GM12878 (cell line): ENCODE measurements at regions not wholly inside any gene's neighbourhood (a gene's known extent, or its start where the extent isn't known, plus 50 kb on each side); places are given as distances from the start of the nearest gene placed in this dataset.

Experiments
- ATAC-seq: fragments of 200-7000 bp; cut with Tn5 transposase; 3 replicates; pipeline ENCODE4 v1.9.1; 2020; ENCODE audit warnings: mild to moderate bottlenecking, moderate library complexity
- BruUV-seq: library from RNA; stranded (reverse); fragments of 400-500 nt; replicated peaks from 2 replicates; lab custom pipeline; 2021; lab: Mats Ljungman, UMichigan
- CTCF ChIA-PET: fragments of 300-600 bp; sonication (Branson Sonifier 250); formaldehyde crosslinking; extraction: SDS; loops from one replicate; lab custom pipeline; 2021; ENCODE audit warnings: inconsistent platforms; lab: Yijun Ruan, JAX
- POLR2A ChIA-PET: fragments of 350-600 bp; formaldehyde crosslinking; extraction: SDS; loops from one replicate; lab custom pipeline; 2021; ENCODE audit warnings: inconsistent platforms; lab: Charles Lee
- RAD21 ChIA-PET: fragments of 300-600 bp; sonication (Branson Sonifier 250); formaldehyde crosslinking; loops from one replicate; lab custom pipeline; 2023; ENCODE audit warnings: antibody characterized with exemption; ENCODE audit not compliant: unreplicated experiment; lab: Charles Lee
- SMC1A ChIA-PET: fragments of 300-600 bp; sonication (Branson Sonifier 250); formaldehyde crosslinking; loops from one replicate; lab custom pipeline; 2023; ENCODE audit not compliant: unreplicated experiment, uncharacterized antibody; lab: Charles Lee
- DNase-seq: peaks from one replicate; pipeline ENCODE4 v3.0.0-alpha.2; 2011; ENCODE audit warnings: low read depth, low spot score
- FAIRE-seq: peaks from 3 replicates; lab custom pipeline; 2011; peaks lifted over from hg19 to GRCh38; lab: Jason Lieb, UNC
- H2AFZ ChIP-seq: 2 replicates; pipeline ENCODE4 v1.6.0; 2011; ENCODE audit warnings: low read depth, low read length, control low read depth; ENCODE audit not compliant: control insufficient read depth
- H3K27ac ChIP-seq: 2 replicates; pipeline ENCODE4 v1.5.1; 2011; ENCODE audit warnings: control low read depth; ENCODE audit not compliant: control insufficient read depth, insufficient read depth
- H3K27me3 ChIP-seq, 2 experiments: replicated peaks in 1 of 2; 2 replicates each; pipeline versions ENCODE4 v1.6.0 to v1.6.1; 2011; ENCODE audit warnings: low read length in 1 of 2; ENCODE audit not compliant: control insufficient read depth in 2 of 2, insufficient read depth in 2 of 2
- H3K36me3 ChIP-seq, 2 experiments: 2 replicates each; pipeline ENCODE4 v1.5.1; 2011; ENCODE audit warnings: low read length in 1 of 2; ENCODE audit not compliant: control insufficient read depth in 2 of 2, insufficient read depth in 2 of 2
- H3K4me1 ChIP-seq: 2 replicates; pipeline ENCODE4 v1.6.1; 2011; ENCODE audit warnings: mild to moderate bottlenecking, low read length, moderate library complexity, mixed read lengths; ENCODE audit not compliant: control insufficient read depth, insufficient read depth
- H3K4me2 ChIP-seq: 2 replicates; pipeline ENCODE4 v1.6.0; 2011; ENCODE audit warnings: control low read depth; ENCODE audit not compliant: control insufficient read depth, insufficient read depth
- H3K4me3 ChIP-seq: fragments of 200-600 bp; sonication (generic); 2 replicates; pipeline ENCODE4 v1.5.1; 2016
- H3K79me2 ChIP-seq: 2 replicates; pipeline ENCODE4 v1.6.0; 2011; ENCODE audit warnings: low read length; ENCODE audit not compliant: control insufficient read depth, insufficient read depth
- H3K9ac ChIP-seq: 2 replicates; pipeline ENCODE4 v1.8.0; 2011; ENCODE audit warnings: low read length, control low read depth, mixed read lengths; ENCODE audit not compliant: control insufficient read depth, insufficient read depth
- H3K9me3 ChIP-seq: replicated peaks from 3 replicates; pipeline ENCODE4 v1.5.1; 2011; ENCODE audit warnings: mild to moderate bottlenecking, low read length; ENCODE audit not compliant: control insufficient read depth, insufficient read depth
- H4K20me1 ChIP-seq: 2 replicates; pipeline ENCODE4 v1.6.0; 2011; ENCODE audit not compliant: control insufficient read depth, insufficient read depth
- ATF7 ChIP-seq: fragments of 450-650 bp; IDR thresholded peaks from 2 replicates; pipeline ENCODE4 v1.6.1; 2016; ENCODE audit warnings: low read depth, mild to moderate bottlenecking
- EGR1 ChIP-seq, 2 experiments: IDR thresholded peaks; 1 replicate in 1 of 2; 2 replicates in 1 of 2; pipeline ENCODE4 v1.6.1; 2011 to 2012; ENCODE audit warnings: low read depth in 2 of 2, low read length in 2 of 2, borderline replicate concordance in 1 of 2, mild to moderate bottlenecking in 1 of 2, moderate library complexity in 1 of 2
- HDGF ChIP-seq: fragments of 450-650 bp; IDR thresholded peaks from 2 replicates; pipeline ENCODE4 v1.6.1; 2016; ENCODE audit warnings: antibody characterized with exemption
- MTA3 ChIP-seq: IDR thresholded peaks from 2 replicates; pipeline ENCODE4 v1.6.1; 2012; ENCODE audit warnings: low read length, inconsistent platforms, borderline replicate concordance
- NFIC ChIP-seq: IDR thresholded peaks from 2 replicates; pipeline ENCODE4 v1.6.1; 2012; ENCODE audit warnings: low read depth, mild to moderate bottlenecking, inconsistent platforms, low read length, moderate library complexity
- NR2F1 ChIP-seq: fragments of 450-650 bp; conservative IDR thresholded peaks from 2 replicates; pipeline ENCODE4 v1.6.1; 2017; ENCODE audit warnings: mild to moderate bottlenecking
- POLR2A ChIP-seq: IDR thresholded peaks from 2 replicates; pipeline ENCODE4 v1.6.1; 2011; ENCODE audit warnings: low read depth, mild to moderate bottlenecking, low read length
- SPI1 ChIP-seq: IDR thresholded peaks from 2 replicates; pipeline ENCODE4 v1.6.1; 2011; ENCODE audit warnings: low read depth, mild to moderate bottlenecking, low read length, moderate library complexity, borderline replicate concordance; ENCODE audit not compliant: insufficient read depth
- SUZ12 ChIP-seq: fragments of 200-600 bp; sonication (generic); IDR thresholded peaks from one replicate; pipeline ENCODE4 v1.6.1; 2018; ENCODE audit warnings: antibody characterized with exemption, mild to moderate bottlenecking; ENCODE audit not compliant: unreplicated experiment
- TCF3 ChIP-seq: IDR thresholded peaks from 2 replicates; pipeline ENCODE4 v1.6.1; 2012; ENCODE audit warnings: low read depth, mild to moderate bottlenecking, low read length, borderline replicate concordance; ENCODE audit not compliant: insufficient read depth
- ZNF207 ChIP-seq: fragments of 450-650 bp; IDR thresholded peaks from 2 replicates; pipeline ENCODE4 v1.6.1; 2014; ENCODE audit warnings: antibody characterized with exemption, mild to moderate bottlenecking, borderline replicate concordance
- WGBS: methylation state at CpG from one replicate; pipeline ENCODE4 v1.1.6; 2016; ENCODE audit warnings: low lambda C conversion rate; ENCODE audit not compliant: insufficient replicate concordance, insufficient coverage; ENCODE audit errors: missing lambda C conversion rate; 5-methylcytosine and 5-hydroxymethylcytosine counted together
- in situ Hi-C: fragments of 300-500 bp; cut with MboI; formaldehyde crosslinking; loops from 9 replicates; pipeline ENCODE4 v1.14.3; 2018; ENCODE audit warnings: mixed read lengths
- intact Hi-C: fragments of 100-400 bp; cut with micrococcal nuclease; formaldehyde crosslinking; loops from one replicate; pipeline ENCODE4 v1.14.2; 2022; ENCODE audit not compliant: unreplicated experiment
- TF ChIP-seq, protein P1 (sequence below): IDR thresholded peaks from 2 replicates; pipeline ENCODE4 v1.6.1; 2012; ENCODE audit warnings: improper control_type of control experiment, low read depth, low read length; ENCODE audit not compliant: insufficient replicate concordance
- TF ChIP-seq, protein P2 (sequence below): IDR thresholded peaks from 2 replicates; pipeline ENCODE4 v1.6.1; 2012; ENCODE audit warnings: low read depth, low read length, improper control_type of control experiment
- TF ChIP-seq, protein P3 (sequence below): IDR thresholded peaks from 2 replicates; pipeline ENCODE4 v1.6.1; 2011; ENCODE audit warnings: borderline replicate concordance, low read depth, mild to moderate bottlenecking, moderate library complexity, mixed read lengths, low read length; ENCODE audit not compliant: insufficient read depth; ENCODE audit errors: extremely low read length
- TF ChIP-seq, protein P4 (sequence below): fragments of 450-650 bp; conservative IDR thresholded peaks from 2 replicates; pipeline ENCODE4 v1.6.1; 2017; ENCODE audit warnings: mild to moderate bottlenecking, moderate library complexity

DNA sequence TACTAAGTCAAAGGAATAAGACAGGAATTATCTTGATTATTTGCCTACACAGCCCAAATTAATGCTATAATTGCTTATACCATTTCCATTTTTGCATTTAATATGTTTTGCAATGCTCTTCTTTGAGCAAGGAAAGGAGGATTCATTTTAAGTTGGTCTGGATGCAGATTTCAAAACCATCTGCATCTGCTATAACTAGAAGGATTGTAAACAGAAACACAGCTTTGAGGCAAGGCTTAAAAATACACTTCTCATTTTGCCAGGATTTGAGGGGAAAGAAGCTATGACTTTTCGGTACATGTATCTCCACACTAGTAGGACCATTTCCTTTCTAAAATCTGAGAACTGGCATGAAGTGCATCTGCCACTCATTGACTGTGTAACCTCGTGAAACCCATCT, 95.9 kb upstream of the MTNR1B start (continued):
- TF ChIP-seq, protein P1, sequence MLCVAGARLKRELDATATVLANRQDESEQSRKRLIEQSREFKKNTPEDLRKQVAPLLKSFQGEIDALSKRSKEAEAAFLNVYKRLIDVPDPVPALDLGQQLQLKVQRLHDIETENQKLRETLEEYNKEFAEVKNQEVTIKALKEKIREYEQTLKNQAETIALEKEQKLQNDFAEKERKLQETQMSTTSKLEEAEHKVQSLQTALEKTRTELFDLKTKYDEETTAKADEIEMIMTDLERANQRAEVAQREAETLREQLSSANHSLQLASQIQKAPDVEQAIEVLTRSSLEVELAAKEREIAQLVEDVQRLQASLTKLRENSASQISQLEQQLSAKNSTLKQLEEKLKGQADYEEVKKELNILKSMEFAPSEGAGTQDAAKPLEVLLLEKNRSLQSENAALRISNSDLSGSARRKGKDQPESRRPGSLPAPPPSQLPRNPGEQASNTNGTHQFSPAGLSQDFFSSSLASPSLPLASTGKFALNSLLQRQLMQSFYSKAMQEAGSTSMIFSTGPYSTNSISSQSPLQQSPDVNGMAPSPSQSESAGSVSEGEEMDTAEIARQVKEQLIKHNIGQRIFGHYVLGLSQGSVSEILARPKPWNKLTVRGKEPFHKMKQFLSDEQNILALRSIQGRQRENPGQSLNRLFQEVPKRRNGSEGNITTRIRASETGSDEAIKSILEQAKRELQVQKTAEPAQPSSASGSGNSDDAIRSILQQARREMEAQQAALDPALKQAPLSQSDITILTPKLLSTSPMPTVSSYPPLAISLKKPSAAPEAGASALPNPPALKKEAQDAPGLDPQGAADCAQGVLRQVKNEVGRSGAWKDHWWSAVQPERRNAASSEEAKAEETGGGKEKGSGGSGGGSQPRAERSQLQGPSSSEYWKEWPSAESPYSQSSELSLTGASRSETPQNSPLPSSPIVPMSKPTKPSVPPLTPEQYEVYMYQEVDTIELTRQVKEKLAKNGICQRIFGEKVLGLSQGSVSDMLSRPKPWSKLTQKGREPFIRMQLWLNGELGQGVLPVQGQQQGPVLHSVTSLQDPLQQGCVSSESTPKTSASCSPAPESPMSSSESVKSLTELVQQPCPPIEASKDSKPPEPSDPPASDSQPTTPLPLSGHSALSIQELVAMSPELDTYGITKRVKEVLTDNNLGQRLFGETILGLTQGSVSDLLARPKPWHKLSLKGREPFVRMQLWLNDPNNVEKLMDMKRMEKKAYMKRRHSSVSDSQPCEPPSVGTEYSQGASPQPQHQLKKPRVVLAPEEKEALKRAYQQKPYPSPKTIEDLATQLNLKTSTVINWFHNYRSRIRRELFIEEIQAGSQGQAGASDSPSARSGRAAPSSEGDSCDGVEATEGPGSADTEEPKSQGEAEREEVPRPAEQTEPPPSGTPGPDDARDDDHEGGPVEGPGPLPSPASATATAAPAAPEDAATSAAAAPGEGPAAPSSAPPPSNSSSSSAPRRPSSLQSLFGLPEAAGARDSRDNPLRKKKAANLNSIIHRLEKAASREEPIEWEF, result no peak
- TF ChIP-seq SPI1 (no peak), ATF7 (no peak)
- TF ChIP-seq, all 136 proteins: peak for 0

DNA sequence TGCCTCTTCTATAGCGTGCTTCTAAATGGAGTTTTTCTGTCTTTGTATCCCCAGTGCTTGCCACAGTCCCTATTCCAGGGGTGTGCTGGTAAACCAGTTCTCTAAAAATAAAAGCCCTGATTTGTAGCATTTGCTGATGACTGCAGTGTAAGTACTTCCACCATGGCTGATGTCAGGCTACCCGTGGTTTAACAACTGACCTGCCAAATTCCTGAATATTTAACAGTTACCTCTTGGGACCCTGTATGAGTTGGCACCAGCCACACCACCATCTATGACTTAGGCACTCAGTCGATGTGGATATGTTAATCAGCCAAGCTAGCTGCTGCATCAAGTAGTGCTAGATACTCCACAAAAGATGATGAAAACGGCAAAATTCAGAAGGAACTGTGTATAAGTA, 94.0 kb upstream of the MTNR1B start:
- in situ Hi-C loops, result no loop called here
- POLR2A ChIA-PET, result no interaction called here
- TF ChIP-seq, protein P2, sequence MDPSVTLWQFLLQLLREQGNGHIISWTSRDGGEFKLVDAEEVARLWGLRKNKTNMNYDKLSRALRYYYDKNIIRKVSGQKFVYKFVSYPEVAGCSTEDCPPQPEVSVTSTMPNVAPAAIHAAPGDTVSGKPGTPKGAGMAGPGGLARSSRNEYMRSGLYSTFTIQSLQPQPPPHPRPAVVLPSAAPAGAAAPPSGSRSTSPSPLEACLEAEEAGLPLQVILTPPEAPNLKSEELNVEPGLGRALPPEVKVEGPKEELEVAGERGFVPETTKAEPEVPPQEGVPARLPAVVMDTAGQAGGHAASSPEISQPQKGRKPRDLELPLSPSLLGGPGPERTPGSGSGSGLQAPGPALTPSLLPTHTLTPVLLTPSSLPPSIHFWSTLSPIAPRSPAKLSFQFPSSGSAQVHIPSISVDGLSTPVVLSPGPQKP, result no peak
- TF ChIP-seq SUZ12 (no peak), NR2F1 (no peak), NFIC (no peak), HDGF (no peak), EGR1 (IDR thresholded peaks at IDR 0.05; ENCODE audit: borderline replicate concordance in 1 of 2, low read depth in 2 of 2, low read length in 2 of 2) (no peak), ZNF207 (no peak), POLR2A (no peak), MTA3 (no peak), TCF3 (no peak)
- TF ChIP-seq, protein P3, sequence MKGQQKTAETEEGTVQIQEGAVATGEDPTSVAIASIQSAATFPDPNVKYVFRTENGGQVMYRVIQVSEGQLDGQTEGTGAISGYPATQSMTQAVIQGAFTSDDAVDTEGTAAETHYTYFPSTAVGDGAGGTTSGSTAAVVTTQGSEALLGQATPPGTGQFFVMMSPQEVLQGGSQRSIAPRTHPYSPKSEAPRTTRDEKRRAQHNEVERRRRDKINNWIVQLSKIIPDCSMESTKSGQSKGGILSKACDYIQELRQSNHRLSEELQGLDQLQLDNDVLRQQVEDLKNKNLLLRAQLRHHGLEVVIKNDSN, result no peak
- TF ChIP-seq, protein P4, sequence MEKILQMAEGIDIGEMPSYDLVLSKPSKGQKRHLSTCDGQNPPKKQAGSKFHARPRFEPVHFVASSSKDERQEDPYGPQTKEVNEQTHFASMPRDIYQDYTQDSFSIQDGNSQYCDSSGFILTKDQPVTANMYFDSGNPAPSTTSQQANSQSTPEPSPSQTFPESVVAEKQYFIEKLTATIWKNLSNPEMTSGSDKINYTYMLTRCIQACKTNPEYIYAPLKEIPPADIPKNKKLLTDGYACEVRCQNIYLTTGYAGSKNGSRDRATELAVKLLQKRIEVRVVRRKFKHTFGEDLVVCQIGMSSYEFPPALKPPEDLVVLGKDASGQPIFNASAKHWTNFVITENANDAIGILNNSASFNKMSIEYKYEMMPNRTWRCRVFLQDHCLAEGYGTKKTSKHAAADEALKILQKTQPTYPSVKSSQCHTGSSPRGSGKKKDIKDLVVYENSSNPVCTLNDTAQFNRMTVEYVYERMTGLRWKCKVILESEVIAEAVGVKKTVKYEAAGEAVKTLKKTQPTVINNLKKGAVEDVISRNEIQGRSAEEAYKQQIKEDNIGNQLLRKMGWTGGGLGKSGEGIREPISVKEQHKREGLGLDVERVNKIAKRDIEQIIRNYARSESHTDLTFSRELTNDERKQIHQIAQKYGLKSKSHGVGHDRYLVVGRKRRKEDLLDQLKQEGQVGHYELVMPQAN, result no peak

More for the DNA sequence above, 94.0 kb upstream of the MTNR1B start:
- no peak for DNase-seq
- intact Hi-C loops, result no loop called here
- no peaks in the 10 kb centered on the region for H3K79me2 ChIP-seq
- FAIRE-seq, result no peak
- no peaks in the 10 kb centered on the region for H3K36me3 ChIP-seq
- WGBS, result 9% methylated on average over 4 of the region's 4 CpGs
- ATAC-seq, result no peak
- ChIA-PET CTCF (no interaction called here), SMC1A (no interaction called here), RAD21 (no interaction called here)
- H3K9ac ChIP-seq, result no peak overlapping the region
- H3K27ac ChIP-seq, result no peak overlapping the region
- no TSS peak for BruUV-seq
- H3K4me2 ChIP-seq, result no peak overlapping the region
- no peak overlapping the region for H3K4me3 ChIP-seq
- no peaks in the 10 kb centered on the region for H3K4me1 ChIP-seq
- no peaks in the 10 kb centered on the region for H4K20me1 ChIP-seq
- peaks cover 0 to under 1% of the 10 kb centered on the region in 2 experiments; a peak in 2 of 4 replicates for H3K27me3 ChIP-seq
- H2AFZ ChIP-seq, result no peak overlapping the region
- H3K9me3 ChIP-seq, result no peaks in the 10 kb centered on the region
